M059J (cell line): ENCODE measurements at regions not wholly inside any gene's neighbourhood (a gene's known extent, or its start where the extent isn't known, plus 50 kb on each side); places are given as distances from the start of the nearest gene placed in this dataset.
"Not testable (repeated sequence)": the region's sequence is repeated elsewhere in the genome, so short reads cannot be mapped to it uniquely, and the experiment has no call there.

ENCODE experiments used
- DNase-seq: peaks from one replicate; pipeline ENCODE4 v3.0.0-alpha.2; 2012; ENCODE audit warnings: low read depth

GRCh38 chr18:70826571-70826970, 537.7 kb downstream of the SOCS6 start:
- no peak for DNase-seq

GRCh38 chr18:70822691-70823090, 533.8 kb downstream of the SOCS6 start:
- DNase-seq = no peak

GRCh38 chr18:70822117-70822516, 533.3 kb downstream of the SOCS6 start:
- DNase-seq = no peak

- DNase-seq = no peak
Measured at GRCh38 chr18:70808481-70809056, 519.7 kb downstream of the SOCS6 start.

- DNase-seq = peak; percentile 37
Measured at GRCh38 chr18:70781860-70782453, 493.1 kb downstream of the SOCS6 start.

GRCh38 chr18:70766254-70766653, 477.4 kb downstream of the SOCS6 start:
- DNase-seq = not testable (repeated sequence)

- no peak for DNase-seq
Measured at GRCh38 chr18:70762812-70763211, 474.0 kb downstream of the SOCS6 start.

- no peak for DNase-seq
Measured at GRCh38 chr18:70758780-70759179, 469.9 kb downstream of the SOCS6 start.

- DNase-seq = no peak
Measured at GRCh38 chr18:70754486-70754885, 465.6 kb downstream of the SOCS6 start.

- DNase-seq = no peak
Measured at GRCh38 chr18:70732916-70733315, 444.1 kb downstream of the SOCS6 start.

- no peak for DNase-seq
Measured at GRCh38 chr18:70732188-70732587, 443.3 kb downstream of the SOCS6 start.

GRCh38 chr18:70720607-70721006, 431.8 kb downstream of the SOCS6 start:
- DNase-seq = no peak

GRCh38 chr18:70709720-70710119, 420.9 kb downstream of the SOCS6 start:
- no peak for DNase-seq

GRCh38 chr18:70709144-70709543, 420.3 kb downstream of the SOCS6 start:
- no peak for DNase-seq

GRCh38 chr18:70705831-70706416, 417.1 kb downstream of the SOCS6 start:
- no peak for DNase-seq

GRCh38 chr18:70700496-70700895, 411.7 kb downstream of the SOCS6 start:
- no peak for DNase-seq

GRCh38 chr18:70698574-70698973, 409.7 kb downstream of the SOCS6 start:
- no peak for DNase-seq

GRCh38 chr18:70693246-70693645, 404.4 kb downstream of the SOCS6 start:
- no peak for DNase-seq

GRCh38 chr18:70689765-70690164, 400.9 kb downstream of the SOCS6 start:
- DNase-seq = not testable (repeated sequence)

- no peak for DNase-seq
Measured at GRCh38 chr18:70688286-70688685, 399.4 kb downstream of the SOCS6 start.

- DNase-seq = no peak
Measured at GRCh38 chr18:70684821-70685220, 396.0 kb downstream of the SOCS6 start.

GRCh38 chr18:70683263-70683662, 394.4 kb downstream of the SOCS6 start:
- no peak for DNase-seq

GRCh38 chr18:70674896-70675295, 386.1 kb downstream of the SOCS6 start:
- no peak for DNase-seq

GRCh38 chr18:70673831-70674230, 385.0 kb downstream of the SOCS6 start:
- DNase-seq = no peak
